ENCODE measurements at regions not wholly inside any gene's neighbourhood (a gene's known extent, or its start where the extent isn't known, plus 50 kb on each side); places are given as distances from the start of the nearest gene placed in this dataset.

DNA sequence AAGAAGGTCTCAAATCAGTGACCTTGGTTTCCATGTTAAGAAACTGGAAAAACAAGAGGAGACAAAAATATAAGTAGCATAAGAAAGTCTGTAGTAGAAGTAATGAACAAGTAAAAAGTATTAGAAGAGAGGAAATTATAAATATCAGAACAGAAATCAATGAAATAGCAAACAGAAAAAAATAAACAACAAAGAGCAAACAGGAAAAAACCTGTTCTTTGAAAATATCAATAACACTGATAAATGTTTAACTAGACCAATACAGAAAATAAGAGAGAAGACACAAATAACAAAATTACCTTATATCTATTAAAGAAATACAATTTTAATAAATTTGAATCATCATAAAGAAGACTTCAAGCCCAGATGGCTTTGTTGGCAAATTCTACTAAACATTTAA, 113.3 kb downstream of the MAIP1 start:
- TF ChIP-seq, protein P1, sequence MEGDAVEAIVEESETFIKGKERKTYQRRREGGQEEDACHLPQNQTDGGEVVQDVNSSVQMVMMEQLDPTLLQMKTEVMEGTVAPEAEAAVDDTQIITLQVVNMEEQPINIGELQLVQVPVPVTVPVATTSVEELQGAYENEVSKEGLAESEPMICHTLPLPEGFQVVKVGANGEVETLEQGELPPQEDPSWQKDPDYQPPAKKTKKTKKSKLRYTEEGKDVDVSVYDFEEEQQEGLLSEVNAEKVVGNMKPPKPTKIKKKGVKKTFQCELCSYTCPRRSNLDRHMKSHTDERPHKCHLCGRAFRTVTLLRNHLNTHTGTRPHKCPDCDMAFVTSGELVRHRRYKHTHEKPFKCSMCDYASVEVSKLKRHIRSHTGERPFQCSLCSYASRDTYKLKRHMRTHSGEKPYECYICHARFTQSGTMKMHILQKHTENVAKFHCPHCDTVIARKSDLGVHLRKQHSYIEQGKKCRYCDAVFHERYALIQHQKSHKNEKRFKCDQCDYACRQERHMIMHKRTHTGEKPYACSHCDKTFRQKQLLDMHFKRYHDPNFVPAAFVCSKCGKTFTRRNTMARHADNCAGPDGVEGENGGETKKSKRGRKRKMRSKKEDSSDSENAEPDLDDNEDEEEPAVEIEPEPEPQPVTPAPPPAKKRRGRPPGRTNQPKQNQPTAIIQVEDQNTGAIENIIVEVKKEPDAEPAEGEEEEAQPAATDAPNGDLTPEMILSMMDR (IDR thresholded peaks at IDR 0.05): no peak
- TF ChIP-seq POLR2AphosphoS5 (IDR thresholded peaks at IDR 0.05): no peak
- no peak for TF ChIP-seq EP300 (IDR thresholded peaks at IDR 0.05)

Measured in esophagus muscularis mucosa (tissue), 4 donors.